K562 (cell line): ENCODE measurements at regions not wholly inside any gene's neighbourhood (a gene's known extent, or its start where the extent isn't known, plus 50 kb on each side); places are given as distances from the start of the nearest gene placed in this dataset.

ENCODE experiments used
- ATAC-seq: fragments of 200-7000 bp; cut with Tn5 transposase; 3 replicates; pipeline ENCODE4 v1.9.1; 2020; ENCODE audit warnings: moderate library complexity
- BruUV-seq: library from RNA; stranded (reverse); fragments of 400-500 nt; replicated peaks from 2 replicates; lab custom pipeline; 2021; lab: Mats Ljungman, UMichigan
- CTCF ChIA-PET: fragments of 300-600 bp; formaldehyde crosslinking; extraction: SDS; loops from one replicate; lab custom pipeline; 2021; ENCODE audit warnings: low intra/inter-chr PET ratio; lab: Yijun Ruan, JAX
- POLR2A ChIA-PET: fragments of 300-600, 350-650 bp; sonication (Branson Sonifier 250); formaldehyde crosslinking; extraction: SDS; loops from one replicate; lab custom pipeline; 2021; ENCODE audit warnings: antibody characterized with exemption, inconsistent platforms; lab: Yijun Ruan, JAX
- DNase-seq, 4 experiments: peaks; one replicate each; pipeline versions ENCODE4 v3.0.0 to v3.0.0-alpha.2; 2011 to 2018; ENCODE audit warnings: low spot score in 3 of 4, mixed read lengths in 3 of 4; ENCODE audit errors: extremely low read depth in 1 of 4
- FAIRE-seq: peaks from 2 replicates; lab custom pipeline; 2011; peaks lifted over from hg19 to GRCh38; lab: Jason Lieb, UNC
- H2AFZ ChIP-seq: 2 replicates; pipeline ENCODE4 v1.6.0; 2011; ENCODE audit warnings: low read depth, low read length, control low read depth, inconsistent platforms
- H3K27ac ChIP-seq: fragments of 200-600 bp; 3 replicates; pipeline ENCODE4 v1.8.0; 2011; ENCODE audit warnings: low read depth, mild to moderate bottlenecking, control low read depth, inconsistent platforms, low read length, moderate library complexity, mixed read lengths; ENCODE audit errors: extremely low read depth
- H3K27me3 ChIP-seq, 2 experiments: fragments of 300-600 bp in 1 of 2; 2 replicates in 1 of 2; 3 replicates in 1 of 2; pipeline versions ENCODE4 v1.6.0 to v1.8.0; 2011; ENCODE audit warnings: inconsistent platforms in 2 of 2, low read length in 2 of 2, mild to moderate bottlenecking in 1 of 2, mixed read lengths in 1 of 2, moderate library complexity in 1 of 2; ENCODE audit not compliant: control insufficient read depth in 2 of 2, insufficient read depth in 2 of 2
- H3K36me3 ChIP-seq: fragments of 300-600 bp; 3 replicates; pipeline ENCODE4 v1.8.0; 2011; ENCODE audit warnings: mild to moderate bottlenecking, low read length, inconsistent platforms; ENCODE audit not compliant: control insufficient read depth, insufficient read depth
- H3K4me1 ChIP-seq, 2 experiments: fragments of 200-600 bp in 1 of 2; replicated peaks in 1 of 2; 2 replicates in 1 of 2; 3 replicates in 1 of 2; pipeline versions ENCODE4 v1.5.1 to v1.8.0; 2011; ENCODE audit warnings: inconsistent platforms in 2 of 2, low read length in 2 of 2, mild to moderate bottlenecking in 1 of 2, mixed read lengths in 1 of 2, moderate library complexity in 1 of 2; ENCODE audit not compliant: control insufficient read depth in 2 of 2, insufficient read depth in 2 of 2
- H3K4me2 ChIP-seq: 2 replicates; pipeline ENCODE4 v1.6.1; 2011; ENCODE audit warnings: low read length, control low read depth, inconsistent platforms, mixed read lengths; ENCODE audit not compliant: insufficient read depth
- H3K4me3 ChIP-seq: fragments of 200-600 bp; sonication (generic), shearing (Covaris generic); 2 replicates; pipeline ENCODE4 v1.5.1; 2016; ENCODE audit warnings: control low read depth, inconsistent platforms
- H3K79me2 ChIP-seq: fragments of 200-600 bp; 3 replicates; pipeline ENCODE4 v1.8.0; 2011; ENCODE audit warnings: low read length, inconsistent platforms; ENCODE audit not compliant: control insufficient read depth, insufficient read depth
- H3K9ac ChIP-seq, 2 experiments: 2 replicates each; pipeline versions ENCODE4 v1.6.0 to v1.6.1; 2011; ENCODE audit warnings: low read depth in 2 of 2, low read length in 2 of 2, control low read depth in 1 of 2, inconsistent platforms in 1 of 2, mild to moderate bottlenecking in 1 of 2, mixed read lengths in 1 of 2; ENCODE audit not compliant: insufficient read depth in 1 of 2
- H3K9me1 ChIP-seq: one replicate; pipeline ENCODE4 v1.6.0; 2011; ENCODE audit warnings: inconsistent platforms, mild to moderate bottlenecking, low read length, moderate library complexity; ENCODE audit not compliant: control insufficient read depth, insufficient read depth
- H3K9me3 ChIP-seq: replicated peaks from 2 replicates; pipeline ENCODE4 v1.5.1; 2011; ENCODE audit warnings: low read depth, low read length, inconsistent platforms; ENCODE audit not compliant: control insufficient read depth, insufficient read depth
- H4K20me1 ChIP-seq: replicated peaks from 2 replicates; pipeline ENCODE4 v1.6.1; 2011; ENCODE audit warnings: low read length, inconsistent platforms, mixed read lengths; ENCODE audit not compliant: control insufficient read depth, insufficient read depth
- CREBBP ChIP-seq: IDR thresholded peaks from one replicate; pipeline ENCODE4 v1.6.1; 2012; ENCODE audit warnings: low read depth, mild to moderate bottlenecking, control low read depth, inconsistent platforms, low read length
- CREM ChIP-seq: IDR thresholded peaks from 2 replicates; pipeline ENCODE4 v1.6.1; 2014; ENCODE audit warnings: antibody characterized with exemption, low read depth
- ELF4 ChIP-seq: fragments of 450-650 bp; formaldehyde crosslinking; IDR thresholded peaks from 2 replicates; pipeline ENCODE4 v1.4.0; 2022; ENCODE audit warnings: missing genetic modification characterization
- KDM1A ChIP-seq, 2 experiments: fragments of 450-650 bp; IDR thresholded peaks; 2 replicates each; pipeline ENCODE4 v1.6.1; 2016; ENCODE audit warnings: mild to moderate bottlenecking in 2 of 2
- KLF16 ChIP-seq: IDR thresholded peaks from 2 replicates; pipeline ENCODE4 v1.6.1; 2016; ENCODE audit warnings: antibody characterized with exemption
- LEF1 ChIP-seq: fragments of 450-650 bp; IDR thresholded peaks from 2 replicates; pipeline ENCODE4 v1.6.1; 2016; ENCODE audit warnings: mild to moderate bottlenecking
- MCM7 ChIP-seq, 2 experiments: fragments of 450-650 bp; IDR thresholded peaks; 2 replicates each; pipeline ENCODE4 v1.6.1; 2016 to 2018
- MTA1 ChIP-seq: fragments of 450-650 bp; IDR thresholded peaks from 2 replicates; pipeline ENCODE4 v1.6.1; 2017; ENCODE audit warnings: borderline replicate concordance
- NR4A1 ChIP-seq, 2 experiments: fragments of 250-450 bp in 1 of 2; fragments of 450-650 bp in 1 of 2; sonication (Bioruptor Pico) in 1 of 2; IDR thresholded peaks; 2 replicates each; pipeline versions ENCODE4 v1.4.0 to v1.6.1; 2016 to 2020; ENCODE audit warnings: mild to moderate bottlenecking in 2 of 2, missing compliant biosample characterization in 1 of 2, missing genetic modification characterization in 1 of 2, moderate library complexity in 1 of 2
- SMARCB1 ChIP-seq: IDR thresholded peaks from 2 replicates; pipeline ENCODE4 v1.6.1; 2011; ENCODE audit warnings: improper control_type of control experiment, low read depth; ENCODE audit not compliant: insufficient read length
- TRIM28 ChIP-seq: fragments of 450-650 bp; IDR thresholded peaks from 2 replicates; pipeline ENCODE4 v1.6.1; 2017
- ZFPM2 ChIP-seq: fragments of 250-450 bp; sonication (Bioruptor Pico); IDR thresholded peaks from 2 replicates; pipeline ENCODE4 v1.5.1; 2022; ENCODE audit warnings: mild to moderate bottlenecking
- whole genome bisulfite sequencing: fragments of 100-300 bp; shearing (Covaris generic); methylation state at CpG from one replicate; pipeline ENCODE4 v1.1.6; 2016; ENCODE audit warnings: low coverage, mixed read lengths; ENCODE audit not compliant: insufficient coverage; ENCODE audit errors: missing lambda C conversion rate; 5-methylcytosine and 5-hydroxymethylcytosine counted together
- in situ Hi-C: fragments of 300-500 bp; cut with MboI; formaldehyde crosslinking; loops from 4 replicates; pipeline ENCODE4 v1.15.0; 2018; ENCODE audit warnings: inconsistent platforms, mixed read lengths
- intact Hi-C: fragments of 100-400 bp; cut with micrococcal nuclease; formaldehyde crosslinking; loops from 2 replicates; pipeline ENCODE4 v1.14.2; 2022
- TF ChIP-seq, protein P1 (sequence below): fragments of 250-450 bp; sonication (Bioruptor Pico); IDR thresholded peaks from 2 replicates; pipeline ENCODE4 v1.5.0; 2020; ENCODE audit warnings: mild to moderate bottlenecking, borderline replicate concordance
- TF ChIP-seq, protein P2 (sequence below), 2 experiments: fragments of 450-650 bp in 1 of 2; sonication (generic) in 1 of 2; formaldehyde crosslinking in 1 of 2; IDR thresholded peaks in 1 of 2; conservative IDR thresholded peaks in 1 of 2; 2 replicates each; pipeline versions ENCODE4 v1.6.1 to v1.8.1; 2016 to 2023; ENCODE audit warnings: mild to moderate bottlenecking in 2 of 2, moderate library complexity in 2 of 2, inconsistent platforms in 1 of 2, missing genetic modification reagents in 1 of 2
- TF ChIP-seq, protein P3 (sequence below): fragments of 250-450 bp; sonication (Bioruptor Pico); IDR thresholded peaks from 2 replicates; pipeline ENCODE4 v1.8.0; 2021; ENCODE audit warnings: moderate library complexity, mild to moderate bottlenecking, inconsistent platforms

DNA sequence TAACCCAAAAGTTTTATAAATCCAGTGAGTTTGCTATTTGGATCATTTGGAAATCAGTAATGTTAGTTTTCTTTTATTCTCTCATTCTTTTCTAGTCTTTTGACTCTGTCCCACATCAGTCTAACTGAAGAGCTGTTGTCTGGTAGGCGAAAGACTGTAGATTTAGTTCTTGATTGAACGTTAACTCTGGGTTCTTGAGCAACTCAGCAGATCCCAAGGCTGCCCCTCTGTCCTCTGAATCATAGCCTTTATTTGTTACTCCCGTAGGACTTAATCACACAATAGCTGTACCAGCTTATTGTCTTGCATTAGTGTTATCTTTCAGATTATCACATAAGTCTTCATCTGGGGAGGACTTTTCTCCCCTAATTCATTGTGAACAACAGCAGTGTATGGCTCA lies 119.3 kb upstream of the TOM1L1 start (continued):
- TF ChIP-seq NR4A1 (CRISPR knock-in tag; IDR thresholded peaks at IDR 0.05) (no peak), NR4A1 (tag; IDR thresholded peaks at IDR 0.05) (no peak)
- TF ChIP-seq, all 486 proteins: peak for 0

DNA sequence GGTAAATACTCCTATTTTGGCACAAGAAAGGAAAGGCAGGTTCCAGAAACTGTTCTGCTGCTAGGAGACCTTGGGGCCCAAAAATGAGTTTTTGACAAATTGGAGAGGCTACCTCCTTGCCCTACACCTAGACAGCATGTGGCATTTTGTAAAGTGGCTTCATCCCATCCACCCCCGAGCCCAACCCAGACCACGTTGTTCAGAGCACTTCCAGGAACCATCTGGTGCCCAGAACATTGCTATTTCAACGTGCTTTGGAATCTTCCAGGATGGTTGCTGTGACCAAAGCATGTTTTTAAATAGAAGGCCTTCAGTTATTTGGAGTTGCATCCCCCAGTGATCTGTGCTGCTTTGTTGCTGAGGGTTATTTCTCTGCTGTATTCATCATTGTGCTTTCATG lies 116.3 kb upstream of the TOM1L1 start:
- H3K36me3 ChIP-seq = no peaks in the 10 kb centered on the region
- no peaks in the 10 kb centered on the region for H4K20me1 ChIP-seq
- no peak overlapping the region for H3K9ac ChIP-seq
- DNase-seq (no peak), FAIRE-seq (no peak), ATAC-seq (no peak)
- in situ Hi-C loops (no loop called here), intact Hi-C loops (no loop called here)
- H3K4me1 ChIP-seq = no peaks in the 10 kb centered on the region; a peak in 1 of 5 replicates
- BruUV-seq = no TSS peak
- H3K9me1 ChIP-seq = no peaks in the 10 kb centered on the region
- H3K27ac ChIP-seq = no peak overlapping the region
- TF ChIP-seq KDM1A (IDR thresholded peaks at IDR 0.05) (no peak), CREBBP (no peak), ELF4 (CRISPR knock-in tag) (no peak), ZFPM2 (CRISPR knock-in tag) (no peak), LEF1 (no peak), CREM (no peak), KLF16 (no peak), SMARCB1 (no peak), MTA1 (no peak), MCM7 (IDR thresholded peaks at IDR 0.05) (no peak), TRIM28 (no peak)
- TF ChIP-seq, protein P1, sequence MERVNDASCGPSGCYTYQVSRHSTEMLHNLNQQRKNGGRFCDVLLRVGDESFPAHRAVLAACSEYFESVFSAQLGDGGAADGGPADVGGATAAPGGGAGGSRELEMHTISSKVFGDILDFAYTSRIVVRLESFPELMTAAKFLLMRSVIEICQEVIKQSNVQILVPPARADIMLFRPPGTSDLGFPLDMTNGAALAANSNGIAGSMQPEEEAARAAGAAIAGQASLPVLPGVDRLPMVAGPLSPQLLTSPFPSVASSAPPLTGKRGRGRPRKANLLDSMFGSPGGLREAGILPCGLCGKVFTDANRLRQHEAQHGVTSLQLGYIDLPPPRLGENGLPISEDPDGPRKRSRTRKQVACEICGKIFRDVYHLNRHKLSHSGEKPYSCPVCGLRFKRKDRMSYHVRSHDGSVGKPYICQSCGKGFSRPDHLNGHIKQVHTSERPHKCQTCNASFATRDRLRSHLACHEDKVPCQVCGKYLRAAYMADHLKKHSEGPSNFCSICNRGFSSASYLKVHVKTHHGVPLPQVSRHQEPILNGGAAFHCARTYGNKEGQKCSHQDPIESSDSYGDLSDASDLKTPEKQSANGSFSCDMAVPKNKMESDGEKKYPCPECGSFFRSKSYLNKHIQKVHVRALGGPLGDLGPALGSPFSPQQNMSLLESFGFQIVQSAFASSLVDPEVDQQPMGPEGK (CRISPR knock-in tag) = no peak
- TF ChIP-seq, protein P2, sequence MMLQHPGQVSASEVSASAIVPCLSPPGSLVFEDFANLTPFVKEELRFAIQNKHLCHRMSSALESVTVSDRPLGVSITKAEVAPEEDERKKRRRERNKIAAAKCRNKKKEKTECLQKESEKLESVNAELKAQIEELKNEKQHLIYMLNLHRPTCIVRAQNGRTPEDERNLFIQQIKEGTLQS (IDR thresholded peaks at IDR 0.05) = no peak
- TF ChIP-seq, protein P2 (CRISPR knock-in tag; conservative IDR thresholded peaks at IDR 0.05) = no peak
- TF ChIP-seq, protein P3, sequence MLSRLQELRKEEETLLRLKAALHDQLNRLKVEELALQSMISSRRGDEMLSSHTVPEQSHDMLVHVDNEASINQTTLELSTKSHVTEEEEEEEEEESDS = no peak
- no peaks in the 10 kb centered on the region for H3K79me2 ChIP-seq
- no peak overlapping the region for H2AFZ ChIP-seq
- H3K9me3 ChIP-seq = no peaks in the 10 kb centered on the region
- POLR2A ChIA-PET = no interaction called here
- 0% methylated on average over 3 of the region's 3 CpGs for WGBS
- H3K27me3 ChIP-seq = no peaks in the 10 kb centered on the region
- no peak overlapping the region for H3K4me2 ChIP-seq
- CTCF ChIA-PET = no interaction called here
- H3K4me3 ChIP-seq = no peak overlapping the region
